HPDE6-E6E7 (cell line): ENCODE measurements at regions not wholly inside any gene's neighbourhood (a gene's known extent, or its start where the extent isn't known, plus 50 kb on each side); places are given as distances from the start of the nearest gene placed in this dataset.

Source experiments
- DNase-seq: peaks from one replicate; pipeline ENCODE4 v3.0.0; 2011; ENCODE audit warnings: missing footprints; ENCODE audit errors: extremely low spot score

DNA sequence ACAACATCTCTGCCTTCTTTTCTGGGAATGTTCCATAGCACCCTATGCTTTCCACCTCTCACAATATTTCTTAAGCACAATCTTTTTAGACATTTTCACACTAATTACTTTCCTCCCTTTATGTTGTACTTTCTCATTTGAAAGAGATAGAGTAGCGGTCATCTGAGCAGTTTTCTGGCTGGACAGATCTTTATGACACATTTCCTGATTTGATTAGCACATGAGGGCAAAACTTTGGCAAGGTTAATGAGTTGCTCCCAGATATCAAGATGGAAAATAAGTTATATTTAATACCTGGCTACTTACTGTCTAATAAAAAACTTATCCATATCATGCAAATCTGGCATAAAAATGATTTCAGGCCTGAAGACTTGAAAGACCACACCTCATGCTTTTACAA, 723.9 kb downstream of the SOCS6 start:
- no peak for DNase-seq

- DNase-seq, result no peak
Measured at GRCh38 chr18:71011389-71011788, 722.5 kb downstream of the SOCS6 start.

GRCh38 chr18:71008257-71008656, 719.4 kb downstream of the SOCS6 start:
- DNase-seq, result no peak

DNA sequence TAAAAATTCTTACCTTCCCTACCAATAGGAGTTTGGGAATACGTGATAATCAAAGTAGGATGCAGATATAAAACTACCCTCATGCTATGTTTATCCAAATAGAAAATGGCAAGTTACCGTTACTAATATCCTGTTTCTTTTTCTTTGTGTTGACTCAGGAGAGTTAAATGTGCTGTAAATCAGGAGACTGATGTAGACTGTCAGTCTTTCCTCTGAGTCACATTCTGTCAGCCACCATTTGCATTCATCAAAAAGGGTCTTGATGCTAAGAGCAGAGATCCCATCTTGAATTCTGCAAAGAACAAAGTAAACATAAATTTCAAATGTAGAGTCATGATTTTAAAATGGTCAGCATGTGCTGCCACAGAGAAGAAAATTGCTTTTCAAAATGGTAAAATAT, 712.8 kb downstream of the SOCS6 start:
- no peak for DNase-seq

- no peak for DNase-seq
Measured at GRCh38 chr18:70998490-70998889, 709.6 kb downstream of the SOCS6 start.

- DNase-seq, result no peak
Measured at GRCh38 chr18:70994116-70994515, 705.3 kb downstream of the SOCS6 start.

- no peak for DNase-seq
Measured at GRCh38 chr18:70991577-70991976, 702.7 kb downstream of the SOCS6 start.

DNA sequence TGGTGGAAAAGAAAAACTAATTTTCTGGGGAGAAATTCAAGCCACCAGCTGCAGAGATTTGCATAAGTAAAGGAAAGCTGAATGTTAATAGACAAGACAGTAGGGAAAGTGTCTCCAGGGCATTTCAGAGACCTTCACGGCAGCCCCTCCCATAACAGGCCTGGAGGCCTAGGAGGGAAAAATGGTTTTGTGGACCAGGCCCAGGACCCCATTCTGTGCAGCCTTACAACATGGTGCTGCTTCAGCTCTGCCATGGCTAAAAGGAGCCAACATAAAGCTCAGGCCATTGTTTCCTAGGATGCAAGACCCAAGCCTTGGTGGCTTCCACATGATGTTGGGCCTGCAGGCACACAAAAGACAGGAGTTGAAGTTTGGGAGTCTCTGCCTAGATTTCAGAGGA, 697.1 kb downstream of the SOCS6 start:
- DNase-seq, result no peak

GRCh38 chr18:70982292-70982691, 693.4 kb downstream of the SOCS6 start:
- DNase-seq, result no peak

- DNase-seq, result no peak
Measured at GRCh38 chr18:70981400-70982140, 692.7 kb downstream of the SOCS6 start.

GRCh38 chr18:70973626-70974025, 684.8 kb downstream of the SOCS6 start:
- DNase-seq, result no peak

DNA sequence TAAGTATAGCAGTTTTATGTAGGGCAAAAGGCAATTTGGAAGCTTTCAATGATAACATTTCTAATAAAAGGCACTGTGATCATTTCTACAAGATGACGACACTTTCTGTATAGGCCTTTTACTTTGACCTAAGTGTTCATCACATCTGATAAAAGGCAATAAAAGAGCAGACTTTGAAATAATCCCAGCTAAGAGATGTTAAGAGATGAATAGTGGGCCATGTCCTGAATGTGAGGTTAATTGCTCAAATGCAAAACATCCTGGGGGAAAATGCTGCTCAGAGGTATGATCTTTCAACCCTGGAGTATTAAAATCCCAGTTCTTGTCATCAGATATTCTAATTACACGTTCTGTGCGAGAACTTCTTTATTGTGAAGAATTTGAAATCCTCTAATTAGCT, 677.6 kb downstream of the SOCS6 start:
- no peak for DNase-seq

- DNase-seq, result no peak
Measured at GRCh38 chr18:70961939-70962338, 673.1 kb downstream of the SOCS6 start.

- no peak for DNase-seq
Measured at GRCh38 chr18:70956554-70956953, 667.7 kb downstream of the SOCS6 start.

DNA sequence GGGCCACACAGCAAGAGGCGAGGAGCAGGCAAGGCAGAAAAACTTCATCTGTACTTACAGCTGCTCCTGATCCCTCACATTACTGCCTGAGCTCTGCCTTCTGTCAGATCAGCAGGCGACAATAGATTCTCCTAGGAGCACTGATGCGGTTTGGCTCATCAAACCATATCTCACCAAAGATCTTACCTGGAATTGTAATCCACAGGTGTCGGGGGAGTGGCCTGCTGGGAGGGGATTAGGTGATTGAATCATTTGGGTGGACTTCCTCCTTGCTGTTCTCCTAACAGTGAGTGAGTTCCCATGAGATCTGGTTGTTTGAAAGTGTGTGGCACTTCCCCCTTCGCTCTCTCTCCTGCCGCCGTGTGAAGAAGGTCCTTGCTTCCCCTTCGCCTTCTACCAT, 647.3 kb downstream of the SOCS6 start:
- no peak for DNase-seq

GRCh38 chr18:70931942-70932814, 643.3 kb downstream of the SOCS6 start:
- DNase-seq, result no peak

DNA sequence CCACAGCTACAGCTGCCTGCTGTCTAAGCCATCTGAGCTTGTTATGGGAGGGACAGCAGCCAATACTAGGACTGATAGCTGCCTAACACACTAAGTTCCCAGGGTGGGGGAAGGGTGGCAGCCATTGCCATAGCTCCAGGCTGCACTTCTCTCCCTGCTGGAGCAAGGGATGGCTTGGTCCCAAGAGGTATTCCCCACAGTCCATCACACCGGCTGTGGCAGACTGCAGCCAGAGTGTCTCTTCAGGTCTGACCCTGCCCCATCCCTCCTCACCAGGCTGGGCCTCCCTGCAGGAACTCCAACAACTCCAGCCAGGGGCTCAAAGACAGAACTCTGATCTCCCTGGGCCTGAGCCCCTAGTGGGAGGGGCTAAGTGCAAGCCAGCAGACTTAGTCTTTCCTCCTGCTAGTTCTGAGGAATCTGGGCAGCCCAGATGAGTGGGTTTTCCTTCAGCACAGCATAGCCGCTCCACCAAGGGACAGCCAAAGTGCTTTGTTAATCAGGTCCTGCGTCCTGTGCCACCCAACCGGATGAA, 632.1 kb downstream of the SOCS6 start:
- DNase-seq, result no peak

DNA sequence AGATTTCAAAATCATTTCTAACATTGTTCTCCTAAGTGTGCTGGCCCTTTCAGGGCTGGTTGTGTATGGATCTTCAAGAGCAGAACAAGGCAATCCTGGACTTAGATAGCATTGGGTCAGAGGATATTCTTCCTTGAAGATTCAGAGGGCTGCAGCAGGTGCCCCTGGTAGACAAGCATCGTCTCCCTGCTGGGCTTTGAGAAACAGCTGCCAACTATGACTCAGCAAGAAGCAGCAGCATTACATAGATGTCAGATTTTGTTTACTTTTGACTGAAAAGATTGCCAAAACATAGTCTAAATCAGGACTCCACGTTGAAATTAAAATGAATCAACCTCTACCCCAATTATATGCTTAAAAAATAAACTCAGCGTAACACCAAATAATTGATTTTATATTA, 618.8 kb downstream of the SOCS6 start:
- DNase-seq, result no peak

- DNase-seq, result no peak
Measured at GRCh38 chr18:70892381-70892780, 603.5 kb downstream of the SOCS6 start.

- no peak for DNase-seq
Measured at GRCh38 chr18:70870292-70870691, 581.4 kb downstream of the SOCS6 start.

- DNase-seq, result no peak
Measured at GRCh38 chr18:70848329-70848728, 559.5 kb downstream of the SOCS6 start.

- DNase-seq, result no peak
Measured at GRCh38 chr18:70840649-70841048, 551.8 kb downstream of the SOCS6 start.

- no peak for DNase-seq
Measured at GRCh38 chr18:70827632-70828031, 538.8 kb downstream of the SOCS6 start.
